Liver (tissue), 3 donors: ENCODE measurements at regions not wholly inside any gene's neighbourhood (a gene's known extent, or its start where the extent isn't known, plus 50 kb on each side); places are given as distances from the start of the nearest gene placed in this dataset.

Experiments used
- FOXA1 ChIP-seq: IDR thresholded peaks from 2 replicates; pipeline ENCODE4 v1.6.1; 2016; ENCODE audit warnings: antibody characterized with exemption
- GABPA ChIP-seq, 2 donors: IDR thresholded peaks in 1 of 2; conservative IDR thresholded peaks in 1 of 2; 2 replicates each; pipeline ENCODE4 v1.6.1; 2016; ENCODE audit warnings: antibody characterized with exemption in 2 of 2, mild to moderate bottlenecking in 1 of 2, moderate library complexity in 1 of 2
- HNF4A ChIP-seq, 2 donors: conservative IDR thresholded peaks; 2 replicates each; pipeline ENCODE4 v1.6.1; 2016; ENCODE audit warnings: antibody characterized with exemption in 2 of 2, mild to moderate bottlenecking in 2 of 2
- JUND ChIP-seq, 2 donors: IDR thresholded peaks; 2 replicates each; pipeline ENCODE4 v1.6.1; 2016; ENCODE audit warnings: antibody characterized with exemption in 2 of 2
- RXRA ChIP-seq, 2 donors: IDR thresholded peaks; 2 replicates each; pipeline ENCODE4 v1.6.1; 2017 to 2018; ENCODE audit warnings: antibody characterized with exemption in 2 of 2, mild to moderate bottlenecking in 1 of 2
- SP1 ChIP-seq: IDR thresholded peaks from 2 replicates; pipeline ENCODE4 v1.6.1; 2018; ENCODE audit warnings: antibody characterized with exemption, mild to moderate bottlenecking
- TAF1 ChIP-seq: conservative IDR thresholded peaks from 2 replicates; pipeline ENCODE4 v1.6.1; 2016; ENCODE audit warnings: antibody characterized with exemption, mild to moderate bottlenecking
- YY1 ChIP-seq: IDR thresholded peaks from 2 replicates; pipeline ENCODE4 v1.6.1; 2016; ENCODE audit warnings: antibody characterized with exemption, mild to moderate bottlenecking
- ZBTB33 ChIP-seq: IDR thresholded peaks from 2 replicates; pipeline ENCODE4 v1.6.1; 2016; ENCODE audit warnings: antibody characterized with exemption
- TF ChIP-seq, protein P1 (sequence below): fragments of 150-350 bp; IDR thresholded peaks from 2 replicates; pipeline ENCODE4 v1.5.1; 2017; ENCODE audit warnings: improper control_type of control experiment, low read depth, low read length; ENCODE audit not compliant: missing input control
- TF ChIP-seq, protein P2 (sequence below): IDR thresholded peaks from 2 replicates; pipeline ENCODE4 v1.6.1; 2016; ENCODE audit warnings: antibody characterized with exemption
- TF ChIP-seq, protein P3 (sequence below): IDR thresholded peaks from 2 replicates; pipeline ENCODE4 v1.6.1; 2016; ENCODE audit warnings: antibody characterized with exemption, mild to moderate bottlenecking
- TF ChIP-seq, protein P4 (sequence below): IDR thresholded peaks from 2 replicates; pipeline ENCODE4 v1.6.1; 2016; ENCODE audit warnings: antibody characterized with exemption
- donor health status: healthy.
- donor health status: healthy.

DNA sequence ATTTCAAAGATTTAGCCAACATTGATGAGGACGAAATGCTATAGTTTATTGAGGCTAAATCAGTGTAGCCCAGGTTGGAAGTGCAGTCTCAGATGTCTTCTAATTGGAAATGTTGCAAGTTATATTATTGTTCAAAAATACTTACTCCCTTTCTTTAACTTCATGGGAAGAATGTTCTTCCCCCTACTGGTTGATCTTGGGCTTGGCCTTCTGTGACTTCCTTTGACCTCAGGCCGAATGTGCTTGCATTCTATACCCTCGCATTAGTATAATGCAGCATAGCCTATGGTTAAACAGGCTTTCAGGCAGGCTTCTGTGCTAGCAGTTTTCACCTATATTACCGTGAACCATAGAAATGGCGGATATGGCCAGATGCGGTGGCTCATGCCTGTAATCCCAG is 77.3 kb downstream of the RPE65 start:
- TF ChIP-seq, protein P1, sequence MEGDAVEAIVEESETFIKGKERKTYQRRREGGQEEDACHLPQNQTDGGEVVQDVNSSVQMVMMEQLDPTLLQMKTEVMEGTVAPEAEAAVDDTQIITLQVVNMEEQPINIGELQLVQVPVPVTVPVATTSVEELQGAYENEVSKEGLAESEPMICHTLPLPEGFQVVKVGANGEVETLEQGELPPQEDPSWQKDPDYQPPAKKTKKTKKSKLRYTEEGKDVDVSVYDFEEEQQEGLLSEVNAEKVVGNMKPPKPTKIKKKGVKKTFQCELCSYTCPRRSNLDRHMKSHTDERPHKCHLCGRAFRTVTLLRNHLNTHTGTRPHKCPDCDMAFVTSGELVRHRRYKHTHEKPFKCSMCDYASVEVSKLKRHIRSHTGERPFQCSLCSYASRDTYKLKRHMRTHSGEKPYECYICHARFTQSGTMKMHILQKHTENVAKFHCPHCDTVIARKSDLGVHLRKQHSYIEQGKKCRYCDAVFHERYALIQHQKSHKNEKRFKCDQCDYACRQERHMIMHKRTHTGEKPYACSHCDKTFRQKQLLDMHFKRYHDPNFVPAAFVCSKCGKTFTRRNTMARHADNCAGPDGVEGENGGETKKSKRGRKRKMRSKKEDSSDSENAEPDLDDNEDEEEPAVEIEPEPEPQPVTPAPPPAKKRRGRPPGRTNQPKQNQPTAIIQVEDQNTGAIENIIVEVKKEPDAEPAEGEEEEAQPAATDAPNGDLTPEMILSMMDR = no peak
- TF ChIP-seq, protein P2, sequence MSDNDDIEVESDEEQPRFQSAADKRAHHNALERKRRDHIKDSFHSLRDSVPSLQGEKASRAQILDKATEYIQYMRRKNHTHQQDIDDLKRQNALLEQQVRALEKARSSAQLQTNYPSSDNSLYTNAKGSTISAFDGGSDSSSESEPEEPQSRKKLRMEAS = no peak
- TF ChIP-seq GABPA (IDR thresholded peaks at IDR 0.05 in 1 of 2, conservative IDR thresholded peaks at IDR 0.05 in 1 of 2) (no peak), ZBTB33 (no peak), JUND (IDR thresholded peaks at IDR 0.05) (no peak), TAF1 (no peak), RXRA (IDR thresholded peaks at IDR 0.05) (no peak), HNF4A (conservative IDR thresholded peaks at IDR 0.05) (no peak), FOXA1 (no peak), YY1 (no peak), SP1 (no peak)
- TF ChIP-seq, protein P3, sequence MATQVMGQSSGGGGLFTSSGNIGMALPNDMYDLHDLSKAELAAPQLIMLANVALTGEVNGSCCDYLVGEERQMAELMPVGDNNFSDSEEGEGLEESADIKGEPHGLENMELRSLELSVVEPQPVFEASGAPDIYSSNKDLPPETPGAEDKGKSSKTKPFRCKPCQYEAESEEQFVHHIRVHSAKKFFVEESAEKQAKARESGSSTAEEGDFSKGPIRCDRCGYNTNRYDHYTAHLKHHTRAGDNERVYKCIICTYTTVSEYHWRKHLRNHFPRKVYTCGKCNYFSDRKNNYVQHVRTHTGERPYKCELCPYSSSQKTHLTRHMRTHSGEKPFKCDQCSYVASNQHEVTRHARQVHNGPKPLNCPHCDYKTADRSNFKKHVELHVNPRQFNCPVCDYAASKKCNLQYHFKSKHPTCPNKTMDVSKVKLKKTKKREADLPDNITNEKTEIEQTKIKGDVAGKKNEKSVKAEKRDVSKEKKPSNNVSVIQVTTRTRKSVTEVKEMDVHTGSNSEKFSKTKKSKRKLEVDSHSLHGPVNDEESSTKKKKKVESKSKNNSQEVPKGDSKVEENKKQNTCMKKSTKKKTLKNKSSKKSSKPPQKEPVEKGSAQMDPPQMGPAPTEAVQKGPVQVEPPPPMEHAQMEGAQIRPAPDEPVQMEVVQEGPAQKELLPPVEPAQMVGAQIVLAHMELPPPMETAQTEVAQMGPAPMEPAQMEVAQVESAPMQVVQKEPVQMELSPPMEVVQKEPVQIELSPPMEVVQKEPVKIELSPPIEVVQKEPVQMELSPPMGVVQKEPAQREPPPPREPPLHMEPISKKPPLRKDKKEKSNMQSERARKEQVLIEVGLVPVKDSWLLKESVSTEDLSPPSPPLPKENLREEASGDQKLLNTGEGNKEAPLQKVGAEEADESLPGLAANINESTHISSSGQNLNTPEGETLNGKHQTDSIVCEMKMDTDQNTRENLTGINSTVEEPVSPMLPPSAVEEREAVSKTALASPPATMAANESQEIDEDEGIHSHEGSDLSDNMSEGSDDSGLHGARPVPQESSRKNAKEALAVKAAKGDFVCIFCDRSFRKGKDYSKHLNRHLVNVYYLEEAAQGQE = no peak
- TF ChIP-seq, protein P4, sequence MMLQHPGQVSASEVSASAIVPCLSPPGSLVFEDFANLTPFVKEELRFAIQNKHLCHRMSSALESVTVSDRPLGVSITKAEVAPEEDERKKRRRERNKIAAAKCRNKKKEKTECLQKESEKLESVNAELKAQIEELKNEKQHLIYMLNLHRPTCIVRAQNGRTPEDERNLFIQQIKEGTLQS = no peak
